ENCODE measurements at regions not wholly inside any gene's neighbourhood (a gene's known extent, or its start where the extent isn't known, plus 50 kb on each side); places are given as distances from the start of the nearest gene placed in this dataset.

DNA sequence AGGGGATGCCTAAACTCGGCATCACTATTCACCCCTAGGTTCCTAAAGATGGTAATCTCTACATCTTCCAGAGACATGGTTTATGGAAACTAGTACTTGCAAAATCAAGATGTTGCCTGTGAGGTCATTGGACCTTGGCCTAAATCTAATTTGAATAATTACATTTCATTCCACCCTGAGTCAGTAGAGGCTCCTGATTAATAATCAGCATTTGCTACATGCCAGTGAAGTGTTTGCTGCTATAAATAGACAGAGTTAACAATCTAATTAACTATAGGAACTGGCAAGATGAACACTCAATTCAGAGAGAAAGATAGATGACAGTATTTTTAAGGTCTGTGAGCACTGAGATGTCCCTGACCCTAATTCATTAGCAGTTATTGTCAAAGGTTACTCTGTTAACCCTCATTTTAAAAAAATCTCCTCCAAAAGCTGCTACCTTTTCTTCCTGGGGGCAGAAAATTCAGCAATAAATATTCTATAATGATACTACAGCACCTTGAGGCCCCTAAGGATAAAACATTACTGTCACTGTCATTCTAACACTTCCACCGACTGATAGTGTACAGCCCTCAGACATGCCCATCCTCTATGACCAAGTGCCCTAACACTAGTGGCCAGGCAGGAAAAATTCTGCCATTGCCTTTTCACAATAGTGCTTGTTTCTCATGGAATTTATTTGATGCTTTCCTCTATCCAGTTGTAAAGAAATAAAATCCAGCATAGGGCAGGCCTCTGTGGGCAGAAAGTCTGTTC, 65.7 kb upstream of the CCDC196 start:
- intact Hi-C loops (cut with DNase I; ENCODE audit: low total_unique reads) = no loop called here
- TF ChIP-seq, protein P1, sequence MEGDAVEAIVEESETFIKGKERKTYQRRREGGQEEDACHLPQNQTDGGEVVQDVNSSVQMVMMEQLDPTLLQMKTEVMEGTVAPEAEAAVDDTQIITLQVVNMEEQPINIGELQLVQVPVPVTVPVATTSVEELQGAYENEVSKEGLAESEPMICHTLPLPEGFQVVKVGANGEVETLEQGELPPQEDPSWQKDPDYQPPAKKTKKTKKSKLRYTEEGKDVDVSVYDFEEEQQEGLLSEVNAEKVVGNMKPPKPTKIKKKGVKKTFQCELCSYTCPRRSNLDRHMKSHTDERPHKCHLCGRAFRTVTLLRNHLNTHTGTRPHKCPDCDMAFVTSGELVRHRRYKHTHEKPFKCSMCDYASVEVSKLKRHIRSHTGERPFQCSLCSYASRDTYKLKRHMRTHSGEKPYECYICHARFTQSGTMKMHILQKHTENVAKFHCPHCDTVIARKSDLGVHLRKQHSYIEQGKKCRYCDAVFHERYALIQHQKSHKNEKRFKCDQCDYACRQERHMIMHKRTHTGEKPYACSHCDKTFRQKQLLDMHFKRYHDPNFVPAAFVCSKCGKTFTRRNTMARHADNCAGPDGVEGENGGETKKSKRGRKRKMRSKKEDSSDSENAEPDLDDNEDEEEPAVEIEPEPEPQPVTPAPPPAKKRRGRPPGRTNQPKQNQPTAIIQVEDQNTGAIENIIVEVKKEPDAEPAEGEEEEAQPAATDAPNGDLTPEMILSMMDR (IDR thresholded peaks at IDR 0.05) = no peak
- no peak for TF ChIP-seq POLR2A (IDR thresholded peaks at IDR 0.05)
- 78 to 92% methylated on average over 2 of the region's 2 CpGs for WGBS, 2 donors
- Histone ChIP-seq H3K27ac (no peak overlapping the region), H3K4me3 (no peak overlapping the region), H3K27me3 (no peaks in the 10 kb centered on the region), H3K9me3 (no peaks in the 10 kb centered on the region), H3K4me1 (no peaks in the 10 kb centered on the region), H3K36me3 (ENCODE audit: low read depth, missing control alignments) (no peaks in the 10 kb centered on the region)
- DNase-seq = no peak

DNA sequence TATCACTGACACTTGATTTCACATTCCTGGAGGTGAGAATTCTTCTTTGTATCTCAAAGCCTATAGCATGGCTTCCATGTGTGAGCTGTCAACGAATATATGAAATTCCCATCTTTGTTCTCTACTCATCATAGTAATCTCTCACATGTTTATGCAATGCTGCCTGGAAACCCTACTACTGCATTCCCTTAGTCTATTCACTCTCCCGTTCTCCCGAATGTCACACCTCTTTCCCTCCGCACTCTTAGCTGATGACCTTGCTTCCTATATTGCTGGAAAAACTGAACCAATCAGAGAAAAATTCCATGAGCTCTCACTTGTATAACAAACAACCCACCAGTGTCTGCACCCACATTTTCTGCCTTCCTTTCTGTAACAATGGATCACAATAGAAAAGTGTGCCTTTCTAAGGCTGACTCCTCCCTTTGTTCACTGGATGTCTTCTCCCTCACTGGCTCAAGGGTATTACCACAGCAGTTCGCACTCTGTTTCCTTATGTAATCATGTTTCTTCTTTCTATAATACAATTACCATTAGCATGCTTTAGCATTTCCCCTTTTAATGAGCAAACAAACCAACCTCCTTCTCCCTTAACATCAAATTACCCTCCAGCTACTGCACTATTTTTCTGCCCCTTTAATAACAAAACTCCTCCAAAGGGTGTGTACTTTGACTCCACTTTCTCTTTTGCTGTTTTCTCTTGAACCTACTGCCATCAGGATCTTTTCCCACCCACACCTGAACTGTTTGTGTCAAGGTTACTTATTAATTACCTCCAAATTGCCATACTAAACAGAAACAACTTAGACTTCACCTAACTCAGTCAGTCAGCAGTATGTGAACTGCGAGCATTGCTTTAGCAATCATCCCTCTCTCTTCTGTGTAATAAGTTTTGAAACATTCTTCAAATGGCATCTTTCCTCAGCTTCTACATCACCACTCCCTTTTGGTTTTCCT, 63.9 kb upstream of the CCDC196 start:
- Histone ChIP-seq H3K4me3 (no peak overlapping the region), H3K36me3 (ENCODE audit: low read depth, missing control alignments) (no peaks in the 10 kb centered on the region), H3K9me3 (no peaks in the 10 kb centered on the region), H3K4me1 (no peaks in the 10 kb centered on the region), H3K27ac (no peak overlapping the region), H3K27me3 (no peaks in the 10 kb centered on the region)
- no peak for DNase-seq
- 92 to 93% methylated on average over 6 of the region's 6 CpGs for WGBS, 2 donors
- no peak for TF ChIP-seq POLR2A (IDR thresholded peaks at IDR 0.05)
- TF ChIP-seq, protein P1 (IDR thresholded peaks at IDR 0.05) = no peak
- intact Hi-C loops (cut with DNase I; ENCODE audit: low total_unique reads) = no loop called here

DNA sequence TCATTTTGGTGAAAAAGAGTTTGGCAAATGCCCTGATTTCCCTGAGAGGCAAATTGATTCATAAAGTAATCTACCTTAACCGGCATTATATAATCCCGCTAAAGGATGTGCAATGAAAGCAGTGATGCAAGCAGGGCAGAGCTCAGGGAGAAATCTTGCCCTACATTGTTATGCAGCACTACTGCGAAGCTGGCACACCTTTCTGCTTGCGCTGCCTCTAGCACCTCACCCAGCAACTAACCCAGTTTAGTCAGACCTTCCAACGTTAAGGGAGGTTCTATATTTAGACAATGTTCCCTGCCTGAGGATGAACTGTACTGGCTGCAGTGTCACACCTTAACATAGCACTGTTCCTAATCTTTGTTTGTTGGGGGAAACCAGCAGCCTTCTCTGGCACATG, 60.8 kb upstream of the CCDC196 start:
- DNase-seq = no peak
- no peaks in the 10 kb centered on the region for H3K9me3 ChIP-seq
- TF ChIP-seq POLR2A (IDR thresholded peaks at IDR 0.05) = no peak
- TF ChIP-seq, protein P1 (IDR thresholded peaks at IDR 0.05) = no peak
- no peaks in the 10 kb centered on the region for H3K4me1 ChIP-seq
- H3K27me3 ChIP-seq = no peaks in the 10 kb centered on the region
- H3K27ac ChIP-seq = no peak overlapping the region
- WGBS, 2 donors = 76 to 87% methylated on average over 5 of the region's 5 CpGs
- intact Hi-C loops (cut with DNase I; ENCODE audit: low total_unique reads) = no loop called here
- H3K36me3 ChIP-seq (ENCODE audit: low read depth, missing control alignments) = no peaks in the 10 kb centered on the region
- H3K4me3 ChIP-seq = no peak overlapping the region

DNA sequence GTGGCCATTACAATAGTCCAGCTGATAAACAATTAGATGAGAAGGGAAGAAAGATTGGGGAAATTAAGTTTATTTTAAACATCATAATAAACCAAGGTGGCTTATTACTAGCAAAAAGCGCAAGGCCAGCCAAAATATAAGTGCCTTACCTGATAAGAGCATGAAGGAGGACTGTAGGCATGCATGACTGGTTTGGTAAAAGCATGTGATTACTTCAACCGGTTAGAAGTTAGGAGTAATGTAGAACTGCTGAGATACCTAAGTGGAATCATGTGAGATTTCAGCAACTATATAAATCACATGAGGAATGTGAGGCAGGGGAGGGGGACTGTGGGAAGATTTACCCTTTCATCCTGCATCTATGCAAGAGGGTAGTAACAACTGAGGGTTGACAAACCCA, 59.7 kb upstream of the CCDC196 start:
- no peaks in the 10 kb centered on the region for H3K9me3 ChIP-seq
- H3K4me3 ChIP-seq = no peak overlapping the region
- H3K4me1 ChIP-seq = no peaks in the 10 kb centered on the region
- no peak for DNase-seq
- no peaks in the 10 kb centered on the region for H3K36me3 ChIP-seq (ENCODE audit: low read depth, missing control alignments)
- no peak overlapping the region for H3K27ac ChIP-seq
- TF ChIP-seq, protein P1 (IDR thresholded peaks at IDR 0.05) = no peak
- no peak for TF ChIP-seq POLR2A (IDR thresholded peaks at IDR 0.05)
- intact Hi-C loops (cut with DNase I; ENCODE audit: low total_unique reads) = no loop called here
- no peaks in the 10 kb centered on the region for H3K27me3 ChIP-seq
- WGBS, 2 donors = 51 to 58% methylated on average over 2 of the region's 2 CpGs
